HEK293T (cell line): ENCODE measurements at regions not wholly inside any gene's neighbourhood (a gene's known extent, or its start where the extent isn't known, plus 50 kb on each side); places are given as distances from the start of the nearest gene placed in this dataset.
A peak's percentile ranks its signal among the peaks of the same experiment; 100 is the strongest.

ENCODE experiments used
- CTCF ChIA-PET: fragments of 350-600 bp; formaldehyde crosslinking; extraction: SDS; loops from one replicate; lab custom pipeline; 2021; ENCODE audit warnings: antibody characterized with exemption, inconsistent platforms; lab: Yijun Ruan, JAX
- POLR2A ChIA-PET: fragments of 350-600 bp; formaldehyde crosslinking; extraction: SDS; loops from one replicate; lab custom pipeline; 2020; ENCODE audit warnings: antibody characterized with exemption, inconsistent platforms; lab: Yijun Ruan, JAX
- DNase-seq: peaks from one replicate; pipeline ENCODE4 v3.0.0; 2012; ENCODE audit warnings: mixed read lengths; ENCODE audit errors: extremely low spot score
- ARNT ChIP-seq: fragments of 450-650 bp; IDR thresholded peaks from 2 replicates; pipeline ENCODE4 v1.6.1; 2017; ENCODE audit warnings: mild to moderate bottlenecking
- BHLHE40 ChIP-seq: fragments of 450-650 bp; IDR thresholded peaks from 2 replicates; pipeline ENCODE4 v1.6.1; 2016; ENCODE audit warnings: mild to moderate bottlenecking, moderate library complexity, borderline replicate concordance
- CTBP1 ChIP-seq: fragments of 450-650 bp; IDR thresholded peaks from 2 replicates; pipeline ENCODE4 v1.6.1; 2016; ENCODE audit warnings: borderline replicate concordance
- ELF4 ChIP-seq: fragments of 450-650 bp; IDR thresholded peaks from 2 replicates; pipeline ENCODE4 v1.6.1; 2017; ENCODE audit warnings: antibody characterized with exemption
- FOXA1 ChIP-seq: fragments of 450-650 bp; IDR thresholded peaks from 2 replicates; pipeline ENCODE4 v1.6.1; 2016; ENCODE audit warnings: mild to moderate bottlenecking
- FOXK2 ChIP-seq: fragments of 450-650 bp; IDR thresholded peaks from 2 replicates; pipeline ENCODE4 v1.6.1; 2016; ENCODE audit warnings: mild to moderate bottlenecking
- FOXM1 ChIP-seq: fragments of 450-650 bp; IDR thresholded peaks from 2 replicates; pipeline ENCODE4 v1.6.1; 2017; ENCODE audit warnings: mild to moderate bottlenecking, borderline replicate concordance
- HDGF ChIP-seq: fragments of 450-650 bp; IDR thresholded peaks from 2 replicates; pipeline ENCODE4 v1.6.1; 2017; ENCODE audit warnings: antibody characterized with exemption, borderline replicate concordance
- L3MBTL2 ChIP-seq: fragments of 450-650 bp; conservative IDR thresholded peaks from 2 replicates; pipeline ENCODE4 v1.6.1; 2016; ENCODE audit warnings: mild to moderate bottlenecking
- LEF1 ChIP-seq: fragments of 450-650 bp; IDR thresholded peaks from 2 replicates; pipeline ENCODE4 v1.6.1; 2017; ENCODE audit warnings: mild to moderate bottlenecking, borderline replicate concordance
- NFRKB ChIP-seq: fragments of 450-650 bp; IDR thresholded peaks from 2 replicates; pipeline ENCODE4 v1.6.1; 2016; ENCODE audit warnings: mild to moderate bottlenecking, moderate library complexity
- SP1 ChIP-seq: fragments of 450-650 bp; IDR thresholded peaks from 2 replicates; pipeline ENCODE4 v1.6.1; 2017
- SUZ12 ChIP-seq: fragments of 450-650 bp; IDR thresholded peaks from 2 replicates; pipeline ENCODE4 v1.6.1; 2016; ENCODE audit warnings: mild to moderate bottlenecking
- TARDBP ChIP-seq: fragments of 450-650 bp; IDR thresholded peaks from 2 replicates; pipeline ENCODE4 v1.6.1; 2016
- ZNF384 ChIP-seq: fragments of 450-650 bp; IDR thresholded peaks from 2 replicates; pipeline ENCODE4 v1.6.1; 2016
- TF ChIP-seq, protein P1 (sequence below): fragments of 450-650 bp; IDR thresholded peaks from 2 replicates; pipeline ENCODE4 v1.6.1; 2016

DNA sequence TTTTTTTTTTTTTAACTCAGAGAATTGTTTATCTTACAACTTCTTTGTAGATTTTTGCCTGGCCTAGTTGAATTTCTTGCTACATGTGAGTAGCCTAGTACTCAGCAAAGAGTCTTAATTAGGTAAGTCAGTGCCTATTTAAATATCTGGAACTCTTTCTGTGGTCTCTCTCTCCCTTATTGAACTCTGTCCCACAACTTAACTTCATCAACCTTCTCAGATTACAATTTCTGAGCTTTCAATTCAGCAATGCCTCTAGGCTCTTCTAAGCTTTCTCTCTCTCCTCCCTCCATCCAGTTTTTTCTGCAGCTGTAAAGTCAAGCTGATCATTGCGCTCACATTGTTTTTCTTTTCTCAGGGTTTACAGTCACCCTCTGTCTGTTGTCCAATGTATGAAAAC is 517.6 kb upstream of the ROBO1 start:
- DNase-seq = peak; percentile 23
- TF ChIP-seq TARDBP (no peak), BHLHE40 (no peak), CTBP1 (peak; percentile 44; the same call in 1 of the 2 replicates), LEF1 (no peak), SP1 (no peak), ZNF384 (peak; percentile 96), FOXA1 (no peak)
- TF ChIP-seq, protein P1, sequence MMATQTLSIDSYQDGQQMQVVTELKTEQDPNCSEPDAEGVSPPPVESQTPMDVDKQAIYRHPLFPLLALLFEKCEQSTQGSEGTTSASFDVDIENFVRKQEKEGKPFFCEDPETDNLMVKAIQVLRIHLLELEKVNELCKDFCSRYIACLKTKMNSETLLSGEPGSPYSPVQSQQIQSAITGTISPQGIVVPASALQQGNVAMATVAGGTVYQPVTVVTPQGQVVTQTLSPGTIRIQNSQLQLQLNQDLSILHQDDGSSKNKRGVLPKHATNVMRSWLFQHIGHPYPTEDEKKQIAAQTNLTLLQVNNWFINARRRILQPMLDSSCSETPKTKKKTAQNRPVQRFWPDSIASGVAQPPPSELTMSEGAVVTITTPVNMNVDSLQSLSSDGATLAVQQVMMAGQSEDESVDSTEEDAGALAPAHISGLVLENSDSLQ = peak; percentile 49; the same call in 1 of the 2 replicates
- CTCF ChIA-PET = no interaction called here
- POLR2A ChIA-PET = no interaction called here

- ChIA-PET CTCF (no interaction called here), POLR2A (no interaction called here)
- DNase-seq = peak; percentile 17
- TF ChIP-seq L3MBTL2 (no peak), ARNT (peak; percentile 31), CTBP1 (peak; percentile 96), ELF4 (no peak), FOXM1 (no peak; the same call in 1 of the 2 replicates), FOXA1 (peak; percentile 79), LEF1 (peak; percentile 96), ZNF384 (peak; percentile 94), BHLHE40 (no peak), TARDBP (peak; percentile 66), SUZ12 (no peak)
- TF ChIP-seq, protein P1 = peak; percentile 96
Observed at GRCh38 chr3:80283783-80284182, 516.0 kb upstream of the ROBO1 start.

DNA sequence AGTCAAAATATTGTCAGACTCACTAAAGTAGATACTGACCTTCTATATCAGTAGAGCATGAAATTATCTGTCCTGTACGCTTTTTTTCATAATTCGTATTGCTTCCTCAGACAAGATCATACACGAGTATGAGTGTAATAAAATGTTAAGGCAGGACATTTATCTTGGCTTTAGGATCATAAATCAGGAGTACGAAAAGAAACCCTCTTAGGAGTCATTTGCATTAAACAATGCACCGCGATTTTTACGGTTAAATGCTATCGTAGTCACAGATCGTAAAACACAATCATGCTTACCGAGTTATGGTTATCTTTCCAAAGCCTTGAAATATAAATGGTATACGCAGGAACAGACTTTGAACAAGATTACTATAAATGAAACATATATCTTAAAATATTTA is 510.3 kb upstream of the ROBO1 start:
- CTCF ChIA-PET = no interaction called here
- no peak for TF ChIP-seq FOXK2
- TF ChIP-seq, protein P1 = peak; percentile 85
- TF ChIP-seq CTBP1 = peak; percentile 71; the same call in 1 of the 2 replicates
- POLR2A ChIA-PET = no interaction called here
- no peak for DNase-seq

GRCh38 chr3:80275120-80275519 is 507.3 kb upstream of the ROBO1 start:
- TF ChIP-seq L3MBTL2 (no peak), FOXA1 (no peak), FOXK2 (no peak), ARNT (no peak), BHLHE40 (no peak), ELF4 (no peak), LEF1 (no peak), NFRKB (no peak), FOXM1 (no peak), SUZ12 (no peak), ZNF384 (no peak), TARDBP (no peak), HDGF (no peak), SP1 (no peak)
- TF ChIP-seq, protein P1 = no peak
- no peak for DNase-seq
- POLR2A ChIA-PET = no interaction called here
- CTCF ChIA-PET = no interaction called here

GRCh38 chr3:80263260-80263659 is 495.5 kb upstream of the ROBO1 start:
- DNase-seq = no peak
- no peak for TF ChIP-seq CTBP1
- TF ChIP-seq TARDBP = no peak
- TF ChIP-seq LEF1 = no peak
- TF ChIP-seq L3MBTL2 = no peak
- TF ChIP-seq FOXM1 = no peak
- no peak for TF ChIP-seq ELF4
- TF ChIP-seq, protein P1 = no peak
- TF ChIP-seq NFRKB = no peak
- no peak for TF ChIP-seq ZNF384
- TF ChIP-seq FOXK2 = no peak
- TF ChIP-seq FOXA1 = no peak
- ChIA-PET POLR2A (no interaction called here), CTCF (no interaction called here)

DNA sequence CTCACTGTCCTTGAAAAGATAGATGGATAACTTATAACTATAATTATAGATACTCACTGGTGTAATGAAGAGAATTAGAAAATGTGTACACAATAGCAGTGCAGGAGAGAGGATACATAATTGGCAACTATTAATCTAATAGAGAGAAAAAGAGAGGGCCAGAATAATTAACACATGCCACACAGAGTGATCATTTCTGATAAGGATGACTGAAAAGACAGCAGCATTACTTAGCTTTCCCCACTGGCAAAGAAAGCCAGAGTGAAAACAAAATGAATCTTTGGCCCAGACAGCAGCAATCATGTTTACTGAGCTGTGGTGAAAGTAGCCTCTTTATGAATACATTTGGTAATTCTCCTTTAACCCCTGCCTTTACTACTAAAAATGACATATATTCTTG is 493.3 kb upstream of the ROBO1 start:
- ChIA-PET POLR2A (no interaction called here), CTCF (no interaction called here)
- DNase-seq = no peak
- TF ChIP-seq FOXM1 (no peak), L3MBTL2 (no peak)
- TF ChIP-seq, protein P1 = no peak
